Muscle of leg (tissue), 3 donors: ENCODE measurements at regions not wholly inside any gene's neighbourhood (a gene's known extent, or its start where the extent isn't known, plus 50 kb on each side); places are given as distances from the start of the nearest gene placed in this dataset.

Experiments
- DNase-seq: peaks from one replicate; pipeline ENCODE4 v3.0.0; 2013
- H3K27ac ChIP-seq: one replicate; pipeline ENCODE4 v1.5.1; 2013; ENCODE audit warnings: mild to moderate bottlenecking, low read length, control low read depth
- H3K27me3 ChIP-seq: one replicate; pipeline ENCODE4 v1.6.1; 2013; ENCODE audit warnings: low read length; ENCODE audit not compliant: control insufficient read depth, insufficient read depth
- H3K36me3 ChIP-seq: one replicate; pipeline ENCODE4 v1.6.1; 2013; ENCODE audit warnings: low read length; ENCODE audit not compliant: control insufficient read depth, insufficient read depth
- H3K4me1 ChIP-seq: one replicate; pipeline ENCODE4 v1.6.1; 2013; ENCODE audit warnings: low read length; ENCODE audit not compliant: control insufficient read depth, insufficient read depth
- H3K4me3 ChIP-seq: one replicate; pipeline ENCODE4 v1.5.1; 2013; ENCODE audit warnings: low read length, control low read depth
- H3K9me3 ChIP-seq: replicated peaks from 2 replicates; pipeline ENCODE4 v1.6.1; 2013; ENCODE audit warnings: low read depth, low read length; ENCODE audit not compliant: control insufficient read depth
- WGBS: methylation state at CpG from one replicate; pipeline ENCODE4 v1.1.5; 2013; ENCODE audit warnings: missing lambda C conversion rate; ENCODE audit not compliant: insufficient coverage; 5-methylcytosine and 5-hydroxymethylcytosine counted together

DNA sequence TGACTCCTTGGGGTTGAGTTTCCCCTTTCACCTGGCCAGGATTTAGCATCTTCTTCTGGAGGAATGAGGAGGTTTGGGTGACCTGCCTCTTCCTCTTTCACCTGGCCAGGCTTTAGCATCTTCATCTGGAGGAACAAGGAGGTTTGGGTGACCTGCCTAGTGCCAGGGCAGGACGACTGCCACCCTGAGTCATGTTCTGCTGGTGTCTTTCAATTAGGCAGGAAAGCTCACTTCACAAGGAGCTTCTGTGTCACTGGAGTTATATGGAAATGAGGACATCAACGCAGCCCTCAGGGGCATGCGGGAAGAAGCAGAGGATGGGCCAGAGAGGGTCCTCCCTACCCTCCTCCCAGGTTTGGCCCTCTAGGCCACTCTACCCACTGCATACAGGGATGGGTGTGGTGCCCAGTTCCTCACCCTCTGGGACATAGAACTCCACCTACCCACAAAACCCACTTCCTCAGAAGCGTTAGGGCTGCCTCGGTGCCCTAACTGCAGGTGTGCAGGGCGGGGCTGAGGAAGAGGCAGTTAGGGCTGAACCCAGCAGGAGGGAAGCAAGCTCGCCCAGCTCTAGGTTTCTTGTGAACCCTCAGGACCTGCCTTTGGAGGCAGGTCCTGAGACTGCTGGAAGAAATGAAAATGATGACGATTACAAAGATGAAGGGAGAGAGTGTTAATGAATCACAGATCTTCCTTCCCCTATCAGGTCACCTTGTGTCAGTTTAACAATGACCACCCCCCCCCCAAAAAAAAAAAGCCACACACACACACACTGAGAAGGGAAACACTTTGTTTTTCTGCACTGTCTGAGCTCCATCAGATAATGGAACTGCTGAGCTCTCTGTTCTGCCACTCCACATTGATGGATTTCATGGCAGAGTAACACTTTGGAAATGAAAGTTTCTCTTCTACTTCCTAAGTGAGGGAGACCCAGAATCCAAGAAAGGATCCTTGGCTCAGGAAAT lies 71.0 kb downstream of the ARL4C start:
- WGBS: 100% methylated on average over 1 of the region's 8 CpGs
- no peak overlapping the region for H3K27ac ChIP-seq
- H3K9me3 ChIP-seq: no peaks in the 10 kb centered on the region
- no peak for DNase-seq
- H3K27me3 ChIP-seq: no peaks in the 10 kb centered on the region
- H3K4me3 ChIP-seq: no peak overlapping the region
- H3K36me3 ChIP-seq: no peaks in the 10 kb centered on the region
- H3K4me1 ChIP-seq: peaks cover 4% of the 10 kb centered on the region

DNA sequence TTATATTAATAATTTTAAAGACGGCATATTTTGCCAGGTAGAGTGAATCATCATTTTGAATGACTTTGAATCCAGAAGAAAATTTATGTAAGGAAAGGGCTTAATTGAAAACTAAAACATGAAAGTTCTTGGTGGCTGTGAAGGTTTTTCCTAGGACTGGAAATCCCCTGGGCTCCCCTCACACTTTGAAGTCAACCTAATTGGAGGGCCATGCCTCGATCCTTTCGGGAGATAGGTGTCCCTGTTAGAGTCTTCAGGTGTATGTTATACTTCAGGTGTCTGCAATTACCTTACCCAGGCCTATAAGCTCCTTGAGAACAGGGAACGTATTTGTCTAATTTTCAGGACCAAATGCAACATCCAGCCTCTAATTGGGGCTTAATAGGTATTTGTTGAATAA lies 73.0 kb downstream of the ARL4C start:
- peaks cover 4% of the 10 kb centered on the region for H3K4me1 ChIP-seq
- WGBS: no CpG with 5 or more reads among the region's 4 CpGs

DNA sequence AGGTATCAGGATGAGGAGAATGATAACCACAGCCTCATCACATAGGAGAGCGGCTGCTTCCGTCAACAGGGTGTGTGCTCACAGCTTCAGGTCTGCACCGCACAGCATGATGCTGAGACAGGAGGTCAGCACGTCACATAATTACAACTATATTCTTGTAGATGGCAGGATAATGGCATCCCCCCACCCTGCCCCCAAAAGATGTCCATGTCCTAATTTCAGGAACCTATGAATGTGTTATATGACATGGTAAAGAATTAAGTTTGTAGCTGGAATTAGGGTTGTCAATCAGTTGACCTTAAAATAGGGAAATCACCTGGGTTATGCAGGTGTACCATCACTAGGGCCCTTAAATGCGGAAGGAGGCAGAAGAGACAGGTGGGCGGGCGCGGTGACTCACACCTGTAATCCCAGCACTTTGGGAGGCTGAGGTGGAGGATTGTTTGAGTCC lies 73.9 kb downstream of the ARL4C start:
- Histone ChIP-seq H3K9me3 (no peaks in the 10 kb centered on the region), H3K27me3 (no peaks in the 10 kb centered on the region), H3K4me3 (no peak overlapping the region), H3K27ac (no peak overlapping the region), H3K4me1 (peaks cover 4% of the 10 kb centered on the region), H3K36me3 (no peaks in the 10 kb centered on the region)
- WGBS: 100% methylated on average over 2 of the region's 8 CpGs
- no peak for DNase-seq

More for the DNA sequence above, 73.0 kb downstream of the ARL4C start:
- no peak for DNase-seq
- Histone ChIP-seq H3K27me3 (no peaks in the 10 kb centered on the region), H3K4me3 (no peak overlapping the region), H3K36me3 (no peaks in the 10 kb centered on the region), H3K27ac (no peak overlapping the region), H3K9me3 (no peaks in the 10 kb centered on the region)

- no peak for DNase-seq
- H3K4me1 ChIP-seq: peaks cover 2% of the 10 kb centered on the region
- H3K36me3 ChIP-seq: no peaks in the 10 kb centered on the region
- H3K9me3 ChIP-seq: no peaks in the 10 kb centered on the region
- H3K27me3 ChIP-seq: no peaks in the 10 kb centered on the region
- H3K4me3 ChIP-seq: no peak overlapping the region
- no peak overlapping the region for H3K27ac ChIP-seq
- WGBS: no CpG with 5 or more reads among the region's 4 CpGs
Observed at GRCh38 chr2:234422273-234422732, 74.6 kb downstream of the ARL4C start.

GRCh38 chr2:234420408-234420807 lies 76.5 kb downstream of the ARL4C start:
- WGBS: 40% methylated on average over 1 of the region's 2 CpGs

DNA sequence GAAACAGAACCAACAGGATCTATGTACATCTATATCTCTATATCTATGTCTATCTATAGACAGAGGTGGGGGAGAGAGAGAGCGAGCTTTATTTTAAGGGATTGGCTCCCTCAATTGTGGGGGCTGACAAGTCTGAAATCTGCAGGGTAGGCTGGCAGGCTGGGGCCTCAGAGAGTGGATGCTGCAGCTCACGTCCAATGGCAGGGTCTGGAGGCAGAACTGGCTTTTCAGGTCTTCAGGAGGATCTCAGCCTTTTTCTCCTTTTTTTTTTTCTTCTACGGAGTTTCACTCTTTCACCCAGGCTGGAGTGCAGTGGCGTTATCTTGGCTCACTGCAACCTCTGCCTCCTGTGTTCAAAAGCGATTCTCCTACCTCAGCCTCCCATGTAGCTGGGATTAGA lies 77.2 kb downstream of the ARL4C start:
- no peaks in the 10 kb centered on the region for H3K9me3 ChIP-seq
- H3K4me1 ChIP-seq: no peaks in the 10 kb centered on the region
- no peaks in the 10 kb centered on the region for H3K36me3 ChIP-seq
- H3K27ac ChIP-seq: no peak overlapping the region
- WGBS: 88% methylated on average over 2 of the region's 5 CpGs
- peaks cover 5% of the 10 kb centered on the region for H3K27me3 ChIP-seq
- DNase-seq: no peak
- H3K4me3 ChIP-seq: no peak overlapping the region

More at GRCh38 chr2:234420408-234420807, 76.5 kb downstream of the ARL4C start:
- Histone ChIP-seq H3K27me3 (peaks cover 2% of the 10 kb centered on the region), H3K9me3 (no peaks in the 10 kb centered on the region), H3K27ac (no peak overlapping the region), H3K4me3 (no peak overlapping the region), H3K36me3 (no peaks in the 10 kb centered on the region), H3K4me1 (no peaks in the 10 kb centered on the region)
- DNase-seq: no peak

GRCh38 chr2:234415706-234416105 lies 81.2 kb downstream of the ARL4C start:
- no peak overlapping the region for H3K27ac ChIP-seq
- H3K4me1 ChIP-seq: peaks cover 5% of the 10 kb centered on the region
- no peak for DNase-seq
- 77% methylated on average over 4 of the region's 4 CpGs for WGBS
- no peaks in the 10 kb centered on the region for H3K9me3 ChIP-seq
- H3K4me3 ChIP-seq: no peak overlapping the region
- no peaks in the 10 kb centered on the region for H3K36me3 ChIP-seq
- H3K27me3 ChIP-seq: peaks cover 5% of the 10 kb centered on the region

- H3K36me3 ChIP-seq: no peaks in the 10 kb centered on the region
- H3K27me3 ChIP-seq: peaks cover 9% of the 10 kb centered on the region
- DNase-seq: no peak
- no peak overlapping the region for H3K27ac ChIP-seq
- H3K4me3 ChIP-seq: no peak overlapping the region
- H3K4me1 ChIP-seq: peaks cover 5% of the 10 kb centered on the region
- WGBS: 89% methylated on average over 5 of the region's 6 CpGs
- H3K9me3 ChIP-seq: no peaks in the 10 kb centered on the region
Observed at GRCh38 chr2:234414596-234414995, 82.3 kb downstream of the ARL4C start.

DNA sequence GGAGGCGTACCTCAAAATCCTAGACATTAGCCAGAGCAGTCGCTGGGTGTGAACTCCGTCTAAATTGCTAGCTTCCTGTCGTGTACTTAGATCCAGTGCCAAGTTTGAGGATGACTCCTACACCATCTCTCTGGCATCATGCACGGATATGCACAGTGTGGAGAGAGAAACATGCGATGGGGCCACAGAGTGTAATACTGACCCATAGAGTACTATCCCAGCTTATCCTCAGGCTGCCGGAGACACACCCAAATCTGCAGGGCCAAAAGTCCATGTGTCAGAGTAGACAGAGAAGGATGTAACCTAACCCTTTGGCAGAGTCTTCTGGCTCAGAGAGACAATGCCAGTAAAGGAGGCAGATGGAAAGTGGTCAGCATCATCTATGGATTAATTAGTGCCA lies 84.2 kb downstream of the ARL4C start:
- Histone ChIP-seq H3K9me3 (no peaks in the 10 kb centered on the region), H3K36me3 (no peaks in the 10 kb centered on the region), H3K4me1 (peaks cover 5% of the 10 kb centered on the region), H3K27me3 (peaks cover 9% of the 10 kb centered on the region), H3K27ac (no peak overlapping the region), H3K4me3 (no peak overlapping the region)
- DNase-seq: peak; percentile 41
- 56% methylated on average over 3 of the region's 7 CpGs for WGBS

GRCh38 chr2:234411793-234412192 lies 85.1 kb downstream of the ARL4C start:
- Histone ChIP-seq H3K9me3 (no peaks in the 10 kb centered on the region), H3K36me3 (no peaks in the 10 kb centered on the region), H3K27me3 (peaks cover 9% of the 10 kb centered on the region), H3K27ac (no peak overlapping the region), H3K4me3 (no peak overlapping the region), H3K4me1 (peaks cover 5% of the 10 kb centered on the region)
- WGBS: 80% methylated on average over 4 of the region's 4 CpGs
- peak; percentile 30 for DNase-seq
